ENCODE measurements at regions not wholly inside any gene's neighbourhood (a gene's known extent, or its start where the extent isn't known, plus 50 kb on each side); places are given as distances from the start of the nearest gene placed in this dataset.

- peak; percentile 22 for DNase-seq
Measured at GRCh38 chr3:43783987-43784639, 93.4 kb downstream of the ABHD5 start.

- DNase-seq, result peak; percentile 17
Measured at GRCh38 chr3:43784640-43785011, 93.9 kb downstream of the ABHD5 start.

GRCh38 chr3:43785551-43785950, 94.8 kb downstream of the ABHD5 start:
- DNase-seq, result peak; percentile 32

GRCh38 chr3:43786102-43786501, 95.4 kb downstream of the ABHD5 start:
- peak; percentile 42 for DNase-seq

GRCh38 chr3:43786526-43787305, 96.0 kb downstream of the ABHD5 start:
- peak; percentile 40 for DNase-seq

- DNase-seq, result no peak
Measured at GRCh38 chr3:43787330-43787729, 96.6 kb downstream of the ABHD5 start.

- DNase-seq, result no peak
Measured at GRCh38 chr3:43789028-43789427, 98.3 kb downstream of the ABHD5 start.

- peak; percentile 25 for DNase-seq
Measured at GRCh38 chr3:43790060-43790459, 99.3 kb downstream of the ABHD5 start.

GRCh38 chr3:43790476-43790875, 99.7 kb downstream of the ABHD5 start:
- peak; percentile 29 for DNase-seq

GRCh38 chr3:43791246-43791645, 100.5 kb downstream of the ABHD5 start:
- peak; percentile 29 for DNase-seq

- peak; percentile 34 for DNase-seq
Measured at GRCh38 chr3:43792904-43793303, 102.2 kb downstream of the ABHD5 start.

GRCh38 chr3:43793648-43794372, 103.1 kb downstream of the ABHD5 start:
- DNase-seq, result peak; percentile 32

GRCh38 chr3:43794776-43795175, 104.0 kb downstream of the ABHD5 start:
- DNase-seq, result peak; percentile 58

- no peak for DNase-seq
Measured at GRCh38 chr3:43795491-43795890, 104.8 kb downstream of the ABHD5 start.

- DNase-seq, result peak; percentile 22
Measured at GRCh38 chr3:43796041-43796596, 105.4 kb downstream of the ABHD5 start.

GRCh38 chr3:43797794-43798193, 107.1 kb downstream of the ABHD5 start:
- DNase-seq, result no peak

GRCh38 chr3:43810797-43811196, 120.1 kb downstream of the ABHD5 start:
- no peak for DNase-seq

GRCh38 chr3:43814461-43814860, 123.7 kb downstream of the ABHD5 start:
- no peak for DNase-seq

- DNase-seq, result no peak
Measured at GRCh38 chr3:43816372-43816771, 125.6 kb downstream of the ABHD5 start.

- DNase-seq, result no peak
Measured at GRCh38 chr3:43817064-43817463, 126.3 kb downstream of the ABHD5 start.

- no peak for DNase-seq
Measured at GRCh38 chr3:43817825-43818224, 127.1 kb downstream of the ABHD5 start.

- no peak for DNase-seq
Measured at GRCh38 chr3:43818229-43818628, 127.5 kb downstream of the ABHD5 start.

- no peak for DNase-seq
Measured at GRCh38 chr3:43838009-43838758, 147.4 kb downstream of the ABHD5 start.
